ENCODE measurements at regions not wholly inside any gene's neighbourhood (a gene's known extent, or its start where the extent isn't known, plus 50 kb on each side); places are given as distances from the start of the nearest gene placed in this dataset.
"Not testable (repeated sequence)": the region's sequence is repeated elsewhere in the genome, so short reads cannot be mapped to it uniquely, and the experiment has no call there.

GRCh38 chr5:101751105-101751504 lies 545.0 kb downstream of the SLCO4C1 start:
- no peak for DNase-seq (ENCODE audit: low read depth in 1 of 2, low spot score in 1 of 2)
- in situ Hi-C loops (cut with HindIII; ENCODE audit: low pct_unique_long_range_greater_than_20kb, low sequenced_read_pairs), result no loop called here
- TF ChIP-seq JUND (IDR thresholded peaks at IDR 0.05; ENCODE audit: low read depth), result no peak

- DNase-seq (ENCODE audit: low read depth in 1 of 2, low spot score in 1 of 2); in situ Hi-C loops (cut with HindIII; ENCODE audit: low pct_unique_long_range_greater_than_20kb, low sequenced_read_pairs): not testable (repeated sequence)
These were observed 553.1 kb downstream of the SLCO4C1 start for GRCh38 chr5:101743000-101743399.

- DNase-seq (ENCODE audit: low read depth in 1 of 2, low spot score in 1 of 2), result peak; percentile 18 to 45
- no peak for TF ChIP-seq JUND (IDR thresholded peaks at IDR 0.05; ENCODE audit: low read depth)
- in situ Hi-C loops (cut with HindIII; ENCODE audit: low pct_unique_long_range_greater_than_20kb, low sequenced_read_pairs), result no loop called here
These were observed 567.2 kb downstream of the SLCO4C1 start for GRCh38 chr5:101728933-101729332.

GRCh38 chr5:101721543-101721942 lies 574.5 kb downstream of the SLCO4C1 start:
- TF ChIP-seq JUND (IDR thresholded peaks at IDR 0.05; ENCODE audit: low read depth), result no peak
- in situ Hi-C loops (cut with HindIII; ENCODE audit: low pct_unique_long_range_greater_than_20kb, low sequenced_read_pairs), result no loop called here

GRCh38 chr5:101720033-101720432 lies 576.1 kb downstream of the SLCO4C1 start:
- DNase-seq (ENCODE audit: low read depth in 1 of 2, low spot score in 1 of 2), result no peak
- TF ChIP-seq JUND (IDR thresholded peaks at IDR 0.05; ENCODE audit: low read depth), result no peak
- in situ Hi-C loops (cut with HindIII; ENCODE audit: low pct_unique_long_range_greater_than_20kb, low sequenced_read_pairs), result no loop called here

More at GRCh38 chr5:101721543-101721942, 574.5 kb downstream of the SLCO4C1 start:
- no peak for DNase-seq (ENCODE audit: low read depth in 1 of 2, low spot score in 1 of 2)

GRCh38 chr5:101717721-101718120 lies 578.4 kb downstream of the SLCO4C1 start:
- no peak for TF ChIP-seq JUND (IDR thresholded peaks at IDR 0.05; ENCODE audit: low read depth)
- in situ Hi-C loops (cut with HindIII; ENCODE audit: low pct_unique_long_range_greater_than_20kb, low sequenced_read_pairs), result no loop called here
- DNase-seq (ENCODE audit: low read depth in 1 of 2, low spot score in 1 of 2), result no peak

- in situ Hi-C loops (cut with HindIII; ENCODE audit: low pct_unique_long_range_greater_than_20kb, low sequenced_read_pairs), result no loop called here
- no peak for DNase-seq (ENCODE audit: low read depth in 1 of 2, low spot score in 1 of 2)
- no peak for TF ChIP-seq JUND (IDR thresholded peaks at IDR 0.05; ENCODE audit: low read depth)
These were observed 579.1 kb downstream of the SLCO4C1 start for GRCh38 chr5:101716941-101717340.

GRCh38 chr5:101715790-101716189 lies 580.3 kb downstream of the SLCO4C1 start:
- in situ Hi-C loops (cut with HindIII; ENCODE audit: low pct_unique_long_range_greater_than_20kb, low sequenced_read_pairs); DNase-seq (ENCODE audit: low read depth in 1 of 2, low spot score in 1 of 2): not testable (repeated sequence)

GRCh38 chr5:101689306-101689705 lies 606.8 kb downstream of the SLCO4C1 start:
- TF ChIP-seq JUND (IDR thresholded peaks at IDR 0.05; ENCODE audit: low read depth), result no peak
- in situ Hi-C loops (cut with HindIII; ENCODE audit: low pct_unique_long_range_greater_than_20kb, low sequenced_read_pairs), result no loop called here
- DNase-seq (ENCODE audit: low read depth in 1 of 2, low spot score in 1 of 2), result no peak

GRCh38 chr5:101688156-101688555 lies 607.9 kb downstream of the SLCO4C1 start:
- no peak for TF ChIP-seq JUND (IDR thresholded peaks at IDR 0.05; ENCODE audit: low read depth)
- no peak for DNase-seq (ENCODE audit: low read depth in 1 of 2, low spot score in 1 of 2)
- in situ Hi-C loops (cut with HindIII; ENCODE audit: low pct_unique_long_range_greater_than_20kb, low sequenced_read_pairs), result no loop called here

- DNase-seq (ENCODE audit: low read depth in 1 of 2, low spot score in 1 of 2), result no peak
- in situ Hi-C loops (cut with HindIII; ENCODE audit: low pct_unique_long_range_greater_than_20kb, low sequenced_read_pairs), result no loop called here
- TF ChIP-seq JUND (IDR thresholded peaks at IDR 0.05; ENCODE audit: low read depth), result no peak
These were observed 608.6 kb downstream of the SLCO4C1 start for GRCh38 chr5:101687349-101687985.

GRCh38 chr5:101686536-101687157 lies 609.4 kb downstream of the SLCO4C1 start:
- in situ Hi-C loops (cut with HindIII; ENCODE audit: low pct_unique_long_range_greater_than_20kb, low sequenced_read_pairs), result no loop called here
- no peak for TF ChIP-seq JUND (IDR thresholded peaks at IDR 0.05; ENCODE audit: low read depth)
- no peak for DNase-seq (ENCODE audit: low read depth in 1 of 2, low spot score in 1 of 2)

- TF ChIP-seq JUND (IDR thresholded peaks at IDR 0.05; ENCODE audit: low read depth), result no peak
- in situ Hi-C loops (cut with HindIII; ENCODE audit: low pct_unique_long_range_greater_than_20kb, low sequenced_read_pairs), result no loop called here
- peak in 1 of 2 experiments; percentile 30 for DNase-seq (ENCODE audit: low read depth in 1 of 2, low spot score in 1 of 2)
These were observed 616.3 kb downstream of the SLCO4C1 start for GRCh38 chr5:101679816-101680215.
